Psoas muscle (tissue), 7 donors: ENCODE measurements at regions not wholly inside any gene's neighbourhood (a gene's known extent, or its start where the extent isn't known, plus 50 kb on each side); places are given as distances from the start of the nearest gene placed in this dataset.

ENCODE experiments used
- ATAC-seq, 4 donors: fragments of 200-7000 bp; cut with Tn5 transposase; one replicate each; pipeline ENCODE4 v1.9.1; 2020; ENCODE audit warnings: moderate library complexity in 3 of 4, mild to moderate bottlenecking in 2 of 4
- DNase-seq, 2 donors: peaks; one replicate each; pipeline ENCODE4 v3.0.0-alpha.2; 2020
- H3K27ac ChIP-seq: fragments of 200-600 bp; one replicate; pipeline ENCODE4 v1.8.0; 2022
- H3K27me3 ChIP-seq, 3 donors: fragments of 200-600 bp in 1 of 3; one replicate each; pipeline versions ENCODE4 v1.6.1 to v1.8.0; 2013 to 2022; ENCODE audit warnings: low read length in 2 of 3, mild to moderate bottlenecking in 2 of 3, moderate library complexity in 1 of 3; ENCODE audit not compliant: insufficient read depth in 3 of 3
- H3K36me3 ChIP-seq, 2 donors: fragments of 200-600 bp in 1 of 2; one replicate each; pipeline versions ENCODE4 v1.6.1 to v1.8.0; 2013 to 2022; ENCODE audit warnings: low read depth in 1 of 2, mild to moderate bottlenecking in 1 of 2, moderate library complexity in 1 of 2; ENCODE audit not compliant: insufficient read depth in 1 of 2
- H3K4me1 ChIP-seq: fragments of 200-600 bp; one replicate; pipeline ENCODE4 v1.8.0; 2022
- H3K4me3 ChIP-seq: fragments of 200-600 bp; one replicate; pipeline ENCODE4 v1.8.0; 2022; ENCODE audit warnings: mild to moderate bottlenecking
- H3K9me3 ChIP-seq: fragments of 200-600 bp; one replicate; pipeline ENCODE4 v1.8.0; 2022
- CTCF ChIP-seq: fragments of 200-600 bp; IDR thresholded peaks from one replicate; pipeline ENCODE4 v1.8.0; 2022; ENCODE audit warnings: antibody characterized with exemption
- WGBS, 3 donors: extraction: QIAGEN DNeasy Blood & Tissue Kit; methylation state at CpG; one replicate each; pipeline versions ENCODE4 v1.1.6 to v1.1.7; 2013; 5-methylcytosine and 5-hydroxymethylcytosine counted together
- intact Hi-C, 2 donors: fragments of 100-400 bp; cut with DNase I; formaldehyde crosslinking; loops; one replicate each; pipeline versions ENCODE4 v1.11.0 to v1.14.2; 2022
- donor health status: healthy with polysubstance abuse.
- donor health status: DM: no; HTN: no; CAD: no; lungs with moderate emphysema.
- donor health status: Bipolar disorder and iron deficiency.
- donor health status: healthy.
- donor health status: DM: yes; HTN: yes; CAD: no.
- donor health status: DM: no; HTN: no; CAD: no.
- donor health status: DM: yes; HTN: yes; CAD: no.

- H3K27me3 ChIP-seq, result no peaks in the 10 kb centered on the region
- H3K9me3 ChIP-seq, result no peaks in the 10 kb centered on the region
- ATAC-seq, result no peak
- intact Hi-C loops, result no loop called here
- H3K27ac ChIP-seq, result no peak overlapping the region
- no peak overlapping the region for H3K4me3 ChIP-seq
- TF ChIP-seq CTCF, result no peak
- WGBS, 3 donors, result 54 to 62% (median 57%) methylated on average over 2 of the region's 2 CpGs
- no peak for DNase-seq
- no peaks in the 10 kb centered on the region for H3K4me1 ChIP-seq
- no peaks in the 10 kb centered on the region for H3K36me3 ChIP-seq
Observed at GRCh38 chr3:36124118-36124796, 256.0 kb upstream of the STAC start.

- ATAC-seq (no peak), DNase-seq (no peak)
- no peak overlapping the region for H3K4me3 ChIP-seq
- no peak for TF ChIP-seq CTCF
- no peaks in the 10 kb centered on the region for H3K36me3 ChIP-seq
- no peak overlapping the region for H3K27ac ChIP-seq
- H3K4me1 ChIP-seq, result no peaks in the 10 kb centered on the region
- 89 to 100% (median 98%) methylated on average over 2 of the region's 2 CpGs for WGBS, 3 donors
- intact Hi-C loops, result loop anchor here in 1 of 2 donors (10.0 kb wide), 1 partner anchor 573 kb away; no protein-coding TSS in a partner anchor
- no peaks in the 10 kb centered on the region for H3K27me3 ChIP-seq
- no peaks in the 10 kb centered on the region for H3K9me3 ChIP-seq
Observed at GRCh38 chr3:36132214-36132613, 248.1 kb upstream of the STAC start.

- no peaks in the 10 kb centered on the region for H3K27me3 ChIP-seq
- H3K4me3 ChIP-seq, result no peak overlapping the region
- no peak for DNase-seq
- TF ChIP-seq CTCF, result no peak
- no peaks in the 10 kb centered on the region for H3K36me3 ChIP-seq
- no peak overlapping the region for H3K27ac ChIP-seq
- intact Hi-C loops, result loop anchor here in 1 of 2 donors (10.0 kb wide), 1 partner anchor 569 kb away; no protein-coding TSS in a partner anchor
- no peaks in the 10 kb centered on the region for H3K4me1 ChIP-seq
- H3K9me3 ChIP-seq, result no peaks in the 10 kb centered on the region
- no peak for ATAC-seq
Observed at GRCh38 chr3:36135863-36136262, 244.4 kb upstream of the STAC start.

GRCh38 chr3:36142746-36143145, 237.6 kb upstream of the STAC start:
- Histone ChIP-seq H3K36me3 (no peaks in the 10 kb centered on the region), H3K27me3 (no peaks in the 10 kb centered on the region), H3K4me3 (no peak overlapping the region), H3K4me1 (no peaks in the 10 kb centered on the region), H3K9me3 (no peaks in the 10 kb centered on the region), H3K27ac (no peak overlapping the region)
- ATAC-seq, result no peak
- DNase-seq, result no peak
- TF ChIP-seq CTCF, result no peak
- intact Hi-C loops, result no loop called here

- WGBS, 3 donors, result 86 to 92% (median 90%) methylated on average over 2 of the region's 2 CpGs
- Histone ChIP-seq H3K27ac (no peak overlapping the region), H3K9me3 (no peaks in the 10 kb centered on the region), H3K36me3 (no peaks in the 10 kb centered on the region), H3K4me3 (no peak overlapping the region), H3K27me3 (no peaks in the 10 kb centered on the region), H3K4me1 (no peaks in the 10 kb centered on the region)
- TF ChIP-seq CTCF, result no peak
- intact Hi-C loops, result no loop called here
- DNase-seq (no peak), ATAC-seq (no peak)
Observed at GRCh38 chr3:36146404-36146803, 233.9 kb upstream of the STAC start.
